Skin epidermis (tissue), 12 donors: ENCODE measurements at regions not wholly inside any gene's neighbourhood (a gene's known extent, or its start where the extent isn't known, plus 50 kb on each side); places are given as distances from the start of the nearest gene placed in this dataset.

ENCODE experiments used
- H3K27ac ChIP-seq, 21 experiments: fragments of 200-600 bp; sonication (generic) in 11 of 21; one replicate each; pipeline ENCODE4 v1.5.0; 2020; ENCODE audit warnings: mild to moderate bottlenecking in 3 of 21, inconsistent platforms in 2 of 21, moderate library complexity in 2 of 21
- H3K4me3 ChIP-seq, 7 experiments: fragments of 200-600 bp; sonication (generic) in 2 of 7; one replicate each; pipeline ENCODE4 v1.5.0; 2020; ENCODE audit warnings: inconsistent platforms in 2 of 7, mild to moderate bottlenecking in 2 of 7, moderate library complexity in 1 of 7

DNA sequence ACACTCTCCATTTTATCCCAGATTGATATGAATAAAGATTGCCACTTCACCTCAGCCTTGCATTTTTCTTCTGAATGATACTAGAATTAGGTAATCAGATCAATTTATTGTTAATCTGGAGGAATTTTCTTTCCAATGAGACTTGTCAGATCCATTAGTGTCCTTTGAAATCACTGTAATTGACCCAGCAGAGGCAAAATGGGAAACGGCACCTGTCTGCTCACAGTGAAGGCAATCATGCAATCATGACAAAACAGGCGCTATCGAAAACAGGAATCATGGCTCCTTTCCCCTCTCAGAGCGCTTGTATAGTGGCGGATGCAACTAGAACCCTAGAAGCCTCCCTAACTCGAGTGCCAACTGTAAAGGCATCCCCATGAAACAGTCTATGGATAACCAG, 417.6 kb downstream of the GALC start:
- no peak overlapping the region for H3K4me3 ChIP-seq
- H3K27ac ChIP-seq: no peak overlapping the region

DNA sequence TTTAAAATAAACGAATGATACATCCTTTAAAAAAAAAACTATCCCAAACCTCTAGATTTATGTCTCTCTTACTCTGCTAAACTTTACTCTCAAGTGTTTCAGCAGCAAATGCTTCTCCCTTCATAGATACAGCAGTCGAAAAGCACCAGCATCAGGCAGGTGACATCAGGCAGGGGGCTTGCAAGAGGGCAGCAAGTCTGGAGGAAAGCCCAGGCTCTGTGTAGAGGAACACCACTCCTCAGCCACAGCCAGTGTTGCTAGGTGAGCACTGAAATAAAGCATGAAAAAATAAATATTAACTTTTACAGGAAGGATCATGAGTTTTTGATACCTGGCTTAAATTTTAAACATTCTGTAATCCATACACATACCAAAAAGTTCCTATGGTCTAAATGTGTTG, 419.4 kb downstream of the GALC start:
- Histone ChIP-seq H3K27ac (no peak overlapping the region), H3K4me3 (no peak overlapping the region)

- H3K4me3 ChIP-seq: no peak overlapping the region
- peak overlapping the region in 2 of 21 experiments; percentile 9 to 10 for H3K27ac ChIP-seq
Measured at GRCh38 chr14:87567618-87568295, 425.2 kb downstream of the GALC start.

DNA sequence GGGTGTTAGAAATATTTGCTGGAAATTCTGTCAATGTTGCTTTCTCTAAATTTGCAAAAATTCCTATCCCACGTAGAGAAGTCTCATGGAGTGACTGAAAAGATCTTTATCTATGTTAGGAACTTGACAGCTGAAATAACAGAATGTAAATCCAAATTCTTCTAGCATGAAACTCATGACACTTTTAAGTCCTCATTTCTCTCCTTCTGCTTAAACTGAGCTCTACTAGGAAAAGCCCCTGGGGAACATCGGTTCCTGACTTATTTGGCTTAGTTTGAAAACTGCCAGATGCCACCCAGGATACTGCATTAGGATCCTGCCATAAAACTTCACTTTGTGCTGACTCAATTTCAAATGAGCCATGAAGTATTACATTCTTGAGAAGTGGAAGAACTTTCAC, 426.0 kb downstream of the GALC start:
- Histone ChIP-seq H3K4me3 (no peak overlapping the region), H3K27ac (peak overlapping the region in 1 of 21 experiments; percentile 9)

DNA sequence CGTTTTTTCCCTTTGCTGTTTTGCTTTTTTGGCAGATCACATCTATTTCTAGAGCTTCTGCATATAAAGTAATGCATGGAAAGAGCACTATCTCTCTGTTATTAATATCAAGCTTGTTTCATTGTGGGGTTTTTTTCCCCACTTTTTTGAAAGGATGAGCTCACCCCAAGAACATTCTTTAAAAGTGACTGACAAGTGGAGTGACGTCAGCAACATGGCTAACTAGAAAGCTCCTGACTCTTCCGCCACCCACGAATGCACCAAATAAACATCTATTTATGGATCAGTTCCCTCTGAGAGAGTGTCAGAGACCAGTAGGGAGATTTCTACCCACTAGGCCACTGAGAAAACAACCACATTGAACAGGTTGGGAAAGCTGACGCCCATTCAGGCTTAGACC, 445.4 kb downstream of the GALC start:
- Histone ChIP-seq H3K4me3 (no peak overlapping the region), H3K27ac (no peak overlapping the region)

GRCh38 chr14:87542288-87542687, 450.7 kb downstream of the GALC start:
- Histone ChIP-seq H3K27ac (no peak overlapping the region), H3K4me3 (no peak overlapping the region)

GRCh38 chr14:87540339-87540738, 452.6 kb downstream of the GALC start:
- no peak overlapping the region for H3K27ac ChIP-seq
- no peak overlapping the region for H3K4me3 ChIP-seq

GRCh38 chr14:87529081-87529480, 463.9 kb downstream of the GALC start:
- Histone ChIP-seq H3K4me3 (no peak overlapping the region), H3K27ac (no peak overlapping the region)

GRCh38 chr14:87526731-87527130, 466.3 kb downstream of the GALC start:
- no peak overlapping the region for H3K4me3 ChIP-seq
- H3K27ac ChIP-seq: no peak overlapping the region

DNA sequence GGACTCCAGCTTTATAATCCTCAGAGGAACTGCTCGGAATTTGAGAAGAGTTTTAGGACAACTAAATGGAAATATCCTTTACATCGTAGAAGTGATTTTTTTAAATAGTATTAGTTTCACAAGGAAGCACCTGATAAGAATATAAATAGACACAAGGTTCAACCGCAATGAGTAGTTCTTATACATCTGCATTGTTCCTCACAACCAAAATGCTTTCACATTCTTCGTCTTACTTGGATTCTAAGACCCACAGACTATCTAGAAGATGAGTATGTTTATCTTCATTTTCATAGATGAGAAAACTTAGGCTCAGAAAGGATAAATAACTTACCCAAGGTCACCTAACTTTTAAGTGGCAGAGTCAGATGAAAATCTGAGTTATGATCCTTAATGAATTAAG, 469.0 kb downstream of the GALC start:
- no peak overlapping the region for H3K27ac ChIP-seq
- H3K4me3 ChIP-seq: no peak overlapping the region

- Histone ChIP-seq H3K4me3 (no peak overlapping the region), H3K27ac (no peak overlapping the region)
Measured at GRCh38 chr14:87522575-87522974, 470.4 kb downstream of the GALC start.

- no peak overlapping the region for H3K27ac ChIP-seq
- H3K4me3 ChIP-seq: no peak overlapping the region
Measured at GRCh38 chr14:87508333-87508732, 484.6 kb downstream of the GALC start.

DNA sequence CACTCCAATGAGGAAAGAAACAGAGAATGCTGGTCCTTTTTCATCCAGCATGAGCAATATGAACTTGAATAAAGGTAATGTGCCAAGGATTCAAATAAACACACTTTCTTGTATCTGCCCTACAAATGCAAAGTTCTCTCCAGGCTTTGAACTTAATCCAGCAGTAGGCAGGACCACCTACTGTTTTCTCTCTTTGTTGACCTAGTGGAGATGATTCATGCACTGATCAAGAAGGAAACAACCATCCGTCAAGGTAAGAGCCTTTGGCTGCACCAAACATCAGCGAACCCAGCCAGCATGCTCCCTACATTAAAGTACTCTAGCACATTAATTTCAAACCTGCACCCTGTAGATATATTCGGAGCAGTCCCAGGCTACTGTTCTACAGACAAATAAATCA, 489.3 kb downstream of the GALC start:
- H3K4me3 ChIP-seq: no peak overlapping the region
- H3K27ac ChIP-seq: no peak overlapping the region

GRCh38 chr14:87497301-87497700, 495.7 kb downstream of the GALC start:
- H3K27ac ChIP-seq: no peak overlapping the region
- H3K4me3 ChIP-seq: no peak overlapping the region

- H3K4me3 ChIP-seq: no peak overlapping the region
- no peak overlapping the region for H3K27ac ChIP-seq
Measured at GRCh38 chr14:87494010-87494409, 499.0 kb downstream of the GALC start.

- Histone ChIP-seq H3K27ac (no peak overlapping the region), H3K4me3 (no peak overlapping the region)
Measured at GRCh38 chr14:87492561-87492960, 500.4 kb downstream of the GALC start.

- no peak overlapping the region for H3K4me3 ChIP-seq
- no peak overlapping the region for H3K27ac ChIP-seq
Measured at GRCh38 chr14:87491816-87492215, 501.2 kb downstream of the GALC start.

- Histone ChIP-seq H3K27ac (no peak overlapping the region), H3K4me3 (no peak overlapping the region)
Measured at GRCh38 chr14:87489196-87489819, 503.7 kb downstream of the GALC start.

DNA sequence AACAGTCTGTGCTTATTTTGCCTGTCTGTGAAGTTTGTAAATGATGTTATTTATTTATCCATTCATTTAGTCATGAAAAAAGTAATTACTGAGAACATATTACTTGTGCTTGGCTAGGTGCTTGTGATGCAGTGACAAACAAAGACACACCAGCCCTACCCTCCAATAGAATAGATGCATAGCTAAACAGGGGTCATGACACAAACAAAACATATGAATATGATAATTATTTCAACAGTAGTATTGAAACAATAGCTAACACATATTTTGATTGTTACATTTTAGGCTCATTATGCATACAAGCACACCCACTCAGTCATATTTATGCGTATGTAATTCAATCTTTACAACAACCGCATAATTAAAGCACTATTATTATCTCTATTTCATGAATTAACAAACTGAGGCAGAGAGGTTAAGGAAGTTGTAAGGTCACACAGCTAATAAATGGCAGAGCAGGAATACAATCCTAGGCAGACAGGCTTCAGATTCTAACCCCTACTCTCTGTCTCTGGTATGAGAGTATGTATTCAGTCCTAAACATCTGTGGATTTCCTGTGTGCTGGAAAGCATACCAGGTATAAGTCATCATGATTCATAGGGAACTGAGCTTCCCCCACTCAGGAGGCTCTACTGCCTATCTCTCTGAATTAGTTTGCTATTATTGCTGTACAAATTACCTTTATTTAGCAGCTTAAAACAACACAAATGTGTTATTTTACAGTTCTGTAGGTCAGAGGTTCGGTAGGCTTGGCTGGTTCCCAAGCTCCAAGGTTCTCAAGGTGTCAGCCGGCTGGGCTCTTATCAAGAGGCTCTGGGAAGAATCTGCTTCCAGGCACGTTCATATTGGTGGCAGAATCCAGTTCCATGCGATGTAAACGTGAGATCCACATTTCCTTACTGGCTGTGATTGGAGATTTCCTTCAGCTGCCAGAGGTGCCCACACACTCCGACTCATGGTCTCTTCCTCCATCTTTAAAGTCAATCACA, 509.4 kb downstream of the GALC start:
- H3K27ac ChIP-seq: no peak overlapping the region
- no peak overlapping the region for H3K4me3 ChIP-seq

GRCh38 chr14:87468531-87468930, 524.5 kb downstream of the GALC start:
- Histone ChIP-seq H3K4me3 (no peak overlapping the region), H3K27ac (no peak overlapping the region)

- no peak overlapping the region for H3K27ac ChIP-seq
- no peak overlapping the region for H3K4me3 ChIP-seq
Measured at GRCh38 chr14:87467578-87467977, 525.4 kb downstream of the GALC start.
